RWPE2 (cell line): ENCODE measurements at regions not wholly inside any gene's neighbourhood (a gene's known extent, or its start where the extent isn't known, plus 50 kb on each side); places are given as distances from the start of the nearest gene placed in this dataset.

Experiments
- ATAC-seq: fragments of 200-7000 bp; cut with Tn5 transposase; 3 replicates; pipeline ENCODE4 v1.9.1; 2021; ENCODE audit warnings: low read depth
- DNase-seq: peaks from one replicate; pipeline ENCODE4 v3.0.0-alpha.2; 2020; ENCODE audit warnings: low spot score
- H3K27ac ChIP-seq: fragments of 450-650 bp; 2 replicates; pipeline ENCODE4 v1.5.1; 2017; ENCODE audit warnings: mild to moderate bottlenecking; ENCODE audit not compliant: poor library complexity, severe bottlenecking
- H3K27me3 ChIP-seq: fragments of 250-450 bp; sonication (Bioruptor Pico); 2 replicates; pipeline ENCODE4 v1.5.1; 2021; ENCODE audit warnings: mild to moderate bottlenecking, moderate library complexity; ENCODE audit not compliant: insufficient read depth, poor library complexity, severe bottlenecking
- H3K36me3 ChIP-seq: fragments of 250-450 bp; sonication (Bioruptor Pico); 2 replicates; pipeline ENCODE4 v1.5.1; 2020; ENCODE audit warnings: low read depth, mild to moderate bottlenecking, moderate library complexity
- H3K4me1 ChIP-seq: fragments of 250-450 bp; sonication (Bioruptor Pico); 2 replicates; pipeline ENCODE4 v1.5.1; 2021; ENCODE audit warnings: mild to moderate bottlenecking, moderate library complexity; ENCODE audit not compliant: insufficient read depth, poor library complexity, severe bottlenecking
- H3K4me3 ChIP-seq: fragments of 250-450 bp; sonication (Bioruptor Pico); 2 replicates; pipeline ENCODE4 v1.5.1; 2021; ENCODE audit warnings: mild to moderate bottlenecking, moderate library complexity; ENCODE audit not compliant: severe bottlenecking
- H3K9me3 ChIP-seq: fragments of 250-450 bp; sonication (Bioruptor Pico); 2 replicates; pipeline ENCODE4 v1.5.1; 2021; ENCODE audit warnings: mild to moderate bottlenecking, moderate library complexity; ENCODE audit not compliant: severe bottlenecking
- CTCF ChIP-seq: fragments of 450-650 bp; IDR thresholded peaks from one replicate; pipeline ENCODE4 v1.5.1; 2017; ENCODE audit warnings: mild to moderate bottlenecking, moderate library complexity; ENCODE audit not compliant: poor library complexity, severe bottlenecking

- H3K4me1 ChIP-seq = peaks cover 4% of the 10 kb centered on the region
Observed at GRCh38 chr16:51592535-51593300, 441.6 kb upstream of the SALL1 start.

GRCh38 chr16:51592001-51592501, 441.0 kb upstream of the SALL1 start:
- H3K4me3 ChIP-seq = no peak overlapping the region
- H3K27me3 ChIP-seq = peaks cover 10% of the 10 kb centered on the region
- peaks cover 4% of the 10 kb centered on the region for H3K4me1 ChIP-seq
- no peak overlapping the region for H3K27ac ChIP-seq
- H3K9me3 ChIP-seq = no peaks in the 10 kb centered on the region
- ATAC-seq (peak; percentile 38; the same call in 1 of the 3 replicates), DNase-seq (no peak)
- no peak for TF ChIP-seq CTCF
- no peaks in the 10 kb centered on the region for H3K36me3 ChIP-seq

More at GRCh38 chr16:51592535-51593300, 441.6 kb upstream of the SALL1 start:
- ATAC-seq = no peak
- no peak for DNase-seq
- TF ChIP-seq CTCF = no peak
- H3K27ac ChIP-seq = no peak overlapping the region
- H3K27me3 ChIP-seq = peaks cover 10% of the 10 kb centered on the region
- no peaks in the 10 kb centered on the region for H3K36me3 ChIP-seq
- H3K4me3 ChIP-seq = no peak overlapping the region
- no peaks in the 10 kb centered on the region for H3K9me3 ChIP-seq

GRCh38 chr16:51591480-51591879, 440.4 kb upstream of the SALL1 start:
- H3K27ac ChIP-seq = no peak overlapping the region
- H3K4me1 ChIP-seq = peaks cover 4% of the 10 kb centered on the region
- no peaks in the 10 kb centered on the region for H3K9me3 ChIP-seq
- no peak overlapping the region for H3K4me3 ChIP-seq
- H3K36me3 ChIP-seq = no peaks in the 10 kb centered on the region
- no peak for TF ChIP-seq CTCF
- DNase-seq = no peak
- H3K27me3 ChIP-seq = peaks cover 10% of the 10 kb centered on the region
- no peak for ATAC-seq

GRCh38 chr16:51579652-51580360, 428.7 kb upstream of the SALL1 start:
- no peak for TF ChIP-seq CTCF
- H3K4me3 ChIP-seq = no peak overlapping the region
- DNase-seq (no peak), ATAC-seq (no peak)
- no peak overlapping the region for H3K27ac ChIP-seq
- H3K9me3 ChIP-seq = no peaks in the 10 kb centered on the region
- H3K4me1 ChIP-seq = peaks cover 13% of the 10 kb centered on the region
- H3K27me3 ChIP-seq = peaks cover 17% of the 10 kb centered on the region
- H3K36me3 ChIP-seq = no peaks in the 10 kb centered on the region
